AG10803 (cell line): ENCODE measurements at regions not wholly inside any gene's neighbourhood (a gene's known extent, or its start where the extent isn't known, plus 50 kb on each side); places are given as distances from the start of the nearest gene placed in this dataset.
"Not testable (repeated sequence)": the region's sequence is repeated elsewhere in the genome, so short reads cannot be mapped to it uniquely, and the experiment has no call there.

Source experiments
- DNase-seq: peaks from one replicate; pipeline ENCODE4 v3.0.0; 2010; ENCODE audit warnings: low read depth
- H3K4me3 ChIP-seq: 2 replicates; pipeline ENCODE4 v1.5.1; 2011; ENCODE audit warnings: mild to moderate bottlenecking, low read length, control low read depth
- TF ChIP-seq, protein P1 (sequence below): conservative IDR thresholded peaks from 2 replicates; pipeline ENCODE4 v1.5.1; 2011; ENCODE audit warnings: mild to moderate bottlenecking, low read length, control low read depth, inconsistent platforms

DNA sequence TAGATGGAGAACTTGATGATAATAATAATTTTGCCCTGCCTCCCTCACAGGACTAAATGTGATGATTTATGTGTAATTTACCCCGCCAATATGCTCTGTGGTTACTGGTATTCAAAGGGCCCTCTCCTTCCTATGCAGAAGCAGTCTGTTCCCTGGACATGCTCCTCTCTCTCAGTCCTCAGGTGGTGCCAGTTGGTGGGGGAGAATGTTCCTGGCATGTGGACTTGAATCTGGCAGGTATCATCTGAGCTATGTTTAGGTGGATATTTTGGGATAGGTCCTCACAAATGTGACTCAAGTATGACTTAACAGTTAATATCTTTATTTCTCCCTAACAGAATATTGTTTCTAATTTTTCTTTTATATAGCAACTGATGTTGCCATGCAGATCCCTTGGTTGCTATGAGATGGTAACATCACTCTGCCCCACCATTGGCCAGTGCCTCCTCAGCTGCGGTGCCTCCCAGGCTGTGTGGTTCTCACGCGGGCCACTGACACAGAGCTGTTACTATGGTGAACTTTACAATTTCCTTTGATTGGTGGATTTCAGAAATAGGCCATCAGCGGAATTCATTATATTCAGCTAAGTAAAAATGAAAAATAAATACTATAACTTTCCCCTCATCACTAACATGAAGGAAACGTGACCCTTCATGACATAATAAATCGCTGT, 106.7 kb upstream of the PELI1 start:
- H3K4me3 ChIP-seq, result no peak overlapping the region
- TF ChIP-seq, protein P1, sequence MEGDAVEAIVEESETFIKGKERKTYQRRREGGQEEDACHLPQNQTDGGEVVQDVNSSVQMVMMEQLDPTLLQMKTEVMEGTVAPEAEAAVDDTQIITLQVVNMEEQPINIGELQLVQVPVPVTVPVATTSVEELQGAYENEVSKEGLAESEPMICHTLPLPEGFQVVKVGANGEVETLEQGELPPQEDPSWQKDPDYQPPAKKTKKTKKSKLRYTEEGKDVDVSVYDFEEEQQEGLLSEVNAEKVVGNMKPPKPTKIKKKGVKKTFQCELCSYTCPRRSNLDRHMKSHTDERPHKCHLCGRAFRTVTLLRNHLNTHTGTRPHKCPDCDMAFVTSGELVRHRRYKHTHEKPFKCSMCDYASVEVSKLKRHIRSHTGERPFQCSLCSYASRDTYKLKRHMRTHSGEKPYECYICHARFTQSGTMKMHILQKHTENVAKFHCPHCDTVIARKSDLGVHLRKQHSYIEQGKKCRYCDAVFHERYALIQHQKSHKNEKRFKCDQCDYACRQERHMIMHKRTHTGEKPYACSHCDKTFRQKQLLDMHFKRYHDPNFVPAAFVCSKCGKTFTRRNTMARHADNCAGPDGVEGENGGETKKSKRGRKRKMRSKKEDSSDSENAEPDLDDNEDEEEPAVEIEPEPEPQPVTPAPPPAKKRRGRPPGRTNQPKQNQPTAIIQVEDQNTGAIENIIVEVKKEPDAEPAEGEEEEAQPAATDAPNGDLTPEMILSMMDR, result no peak

GRCh38 chr2:64251497-64252250, 107.5 kb upstream of the PELI1 start:
- DNase-seq, result no peak
- TF ChIP-seq, protein P1, result no peak
- no peak overlapping the region for H3K4me3 ChIP-seq

More for the DNA sequence above, 106.7 kb upstream of the PELI1 start:
- DNase-seq, result no peak

- not testable (repeated sequence) for H3K4me3 ChIP-seq, DNase-seq
Observed at GRCh38 chr2:64252251-64252978, 108.2 kb upstream of the PELI1 start.

DNA sequence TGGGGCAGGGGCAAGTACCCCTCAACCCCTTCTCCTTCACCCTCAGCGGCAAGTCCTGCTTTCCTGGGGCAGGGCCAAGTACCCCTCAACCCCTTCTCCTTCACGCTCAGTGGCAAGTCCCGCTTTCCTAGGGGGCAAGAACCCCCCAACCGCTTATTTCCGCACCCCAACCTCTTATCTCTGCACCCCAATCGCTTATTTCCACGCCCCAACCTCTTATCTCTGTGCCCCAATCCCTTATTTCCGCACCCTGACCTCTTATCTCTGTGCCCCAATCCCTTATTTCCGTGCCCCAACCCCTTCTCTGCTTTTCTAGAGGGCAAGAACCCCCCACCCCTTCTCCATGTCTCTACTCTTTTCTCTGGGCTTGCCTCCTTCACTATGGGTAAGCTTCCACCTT, 109.2 kb upstream of the PELI1 start:
- not testable (repeated sequence) for H3K4me3 ChIP-seq, DNase-seq

DNA sequence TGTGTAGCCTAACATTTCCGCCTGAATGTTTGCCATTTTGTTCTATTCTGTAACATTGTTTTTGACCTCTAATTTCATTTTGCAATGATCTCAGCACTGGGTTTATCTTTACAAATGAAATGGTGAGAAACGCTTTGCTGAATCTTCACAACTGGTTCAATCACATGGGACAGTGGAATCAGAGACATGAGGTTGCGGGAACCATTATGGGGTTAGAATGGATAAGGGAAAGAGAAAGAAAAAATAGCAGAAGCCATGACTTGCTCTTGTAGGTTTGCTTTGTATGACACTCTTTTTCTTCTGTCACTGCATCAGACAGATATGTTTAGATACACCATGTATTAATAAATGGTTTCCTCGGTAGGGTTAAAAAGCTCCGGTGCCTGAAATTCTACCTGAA, 114.3 kb upstream of the PELI1 start:
- DNase-seq, result no peak
- H3K4me3 ChIP-seq, result no peak overlapping the region
- TF ChIP-seq, protein P1, result no peak

DNA sequence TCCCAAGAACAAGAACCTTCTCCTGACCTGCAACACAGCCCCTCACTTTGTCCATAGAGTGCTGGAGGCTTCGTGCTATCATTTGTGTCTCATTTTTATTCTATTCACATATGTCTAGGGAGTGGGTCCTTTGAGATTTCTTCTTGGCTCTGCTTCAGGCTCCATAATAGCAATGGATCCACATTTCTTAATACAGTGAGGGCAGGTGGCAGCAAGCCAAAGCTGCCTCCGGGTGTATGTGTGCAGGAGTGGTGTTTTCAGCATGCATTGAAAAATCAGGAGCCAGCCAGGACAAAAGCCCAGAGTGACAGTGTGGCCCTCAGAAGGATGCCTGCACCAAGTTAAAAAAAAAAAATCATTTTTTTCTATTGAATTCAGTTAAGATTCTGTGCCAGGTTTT, 115.1 kb upstream of the PELI1 start:
- no peak overlapping the region for H3K4me3 ChIP-seq

DNA sequence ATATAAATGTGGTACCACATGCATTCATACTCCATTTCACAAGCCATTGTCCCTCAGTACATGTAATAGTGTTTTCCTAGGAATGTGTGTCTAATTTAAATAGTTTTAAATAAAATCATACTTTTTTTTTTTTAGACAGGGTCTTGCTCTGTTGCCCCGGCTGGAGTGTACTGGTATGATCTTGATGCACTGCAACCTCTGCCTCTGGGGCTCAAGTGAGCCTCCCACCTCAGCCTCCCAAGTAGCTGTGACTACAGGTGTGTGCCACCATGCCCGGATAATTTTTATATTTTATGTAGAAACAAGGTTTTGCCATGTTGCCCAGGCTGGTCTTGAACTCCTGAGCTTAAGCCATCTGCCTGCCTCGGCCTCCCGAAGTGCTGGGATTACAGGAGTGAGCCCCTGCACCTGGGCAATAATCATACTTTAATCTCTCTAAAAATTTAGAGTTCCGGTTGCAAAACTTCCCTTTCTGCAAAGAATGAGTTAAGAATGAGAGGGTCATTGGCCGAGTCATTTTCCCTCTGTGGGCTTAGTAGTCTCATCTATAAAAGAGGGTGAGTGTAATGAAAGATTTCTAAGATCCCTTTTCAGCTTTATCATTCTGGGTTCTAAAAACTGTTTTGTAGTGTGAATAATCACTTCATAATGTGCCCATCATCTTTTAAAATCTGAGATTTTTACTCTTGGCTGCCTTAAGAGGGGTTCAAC, 116.0 kb upstream of the PELI1 start:
- no peak for DNase-seq

More for the DNA sequence above, 115.1 kb upstream of the PELI1 start:
- TF ChIP-seq, protein P1, result no peak
- peak; percentile 22 for DNase-seq

More for the DNA sequence above, 116.0 kb upstream of the PELI1 start:
- no peak overlapping the region for H3K4me3 ChIP-seq
- TF ChIP-seq, protein P1, result no peak
